ENCODE measurements at regions not wholly inside any gene's neighbourhood (a gene's known extent, or its start where the extent isn't known, plus 50 kb on each side); places are given as distances from the start of the nearest gene placed in this dataset.
A peak's percentile ranks its signal among the peaks of the same experiment; 100 is the strongest.

- Histone ChIP-seq H3K27me3 (no peaks in the 10 kb centered on the region), H3K36me3 (no peaks in the 10 kb centered on the region), H3K4me1 (no peaks in the 10 kb centered on the region), H3K27ac (no peak overlapping the region), H3K4me3 (no peak overlapping the region), H3K9me3 (no peaks in the 10 kb centered on the region)
- TF ChIP-seq CTCF (IDR thresholded peaks at IDR 0.05): no peak
- TF ChIP-seq POLR2A (IDR thresholded peaks at IDR 0.05): no peak
- no peak for DNase-seq
Measured at GRCh38 chr9:105887679-105888078, 193.3 kb downstream of the TMEM38B start.

- no peaks in the 10 kb centered on the region for H3K9me3 ChIP-seq
- no peaks in the 10 kb centered on the region for H3K36me3 ChIP-seq
- no peak overlapping the region for H3K27ac ChIP-seq
- TF ChIP-seq CTCF (IDR thresholded peaks at IDR 0.05) (no peak), POLR2A (IDR thresholded peaks at IDR 0.05) (no peak)
- H3K27me3 ChIP-seq: no peaks in the 10 kb centered on the region
- no peaks in the 10 kb centered on the region for H3K4me1 ChIP-seq
- no peak overlapping the region for H3K4me3 ChIP-seq
- no peak for DNase-seq
Measured at GRCh38 chr9:105890046-105890822, 195.9 kb downstream of the TMEM38B start.

- no peaks in the 10 kb centered on the region for H3K4me1 ChIP-seq
- no peaks in the 10 kb centered on the region for H3K27me3 ChIP-seq
- no peak for DNase-seq
- H3K27ac ChIP-seq: no peak overlapping the region
- no peaks in the 10 kb centered on the region for H3K36me3 ChIP-seq
- H3K9me3 ChIP-seq: no peaks in the 10 kb centered on the region
- TF ChIP-seq CTCF (IDR thresholded peaks at IDR 0.05): no peak
- TF ChIP-seq POLR2A (IDR thresholded peaks at IDR 0.05): no peak
- H3K4me3 ChIP-seq: no peak overlapping the region
Measured at GRCh38 chr9:105900123-105900522, 205.8 kb downstream of the TMEM38B start.

- Histone ChIP-seq H3K27ac (no peak overlapping the region), H3K4me1 (no peaks in the 10 kb centered on the region), H3K36me3 (no peaks in the 10 kb centered on the region), H3K9me3 (no peaks in the 10 kb centered on the region), H3K27me3 (no peaks in the 10 kb centered on the region), H3K4me3 (no peak overlapping the region)
- DNase-seq: no peak
- no peak for TF ChIP-seq POLR2A (IDR thresholded peaks at IDR 0.05)
- peak in 3 of 6 experiments; percentile 23 to 39 (median 25) for TF ChIP-seq CTCF (IDR thresholded peaks at IDR 0.05)
Measured at GRCh38 chr9:105901514-105902109, 207.3 kb downstream of the TMEM38B start.

GRCh38 chr9:105908069-105908468, 213.7 kb downstream of the TMEM38B start:
- H3K36me3 ChIP-seq: no peaks in the 10 kb centered on the region
- no peak for TF ChIP-seq POLR2A (IDR thresholded peaks at IDR 0.05)
- TF ChIP-seq CTCF (IDR thresholded peaks at IDR 0.05): no peak

More at GRCh38 chr9:105908069-105908468, 213.7 kb downstream of the TMEM38B start:
- no peaks in the 10 kb centered on the region for H3K27me3 ChIP-seq
- H3K4me1 ChIP-seq: no peaks in the 10 kb centered on the region
- no peak overlapping the region for H3K27ac ChIP-seq
- H3K9me3 ChIP-seq: no peaks in the 10 kb centered on the region
- no peak for DNase-seq
- H3K4me3 ChIP-seq: no peak overlapping the region

Data from Peyer's patch (tissue), 4 donors.